SK-N-SH treated with all-trans-retinoic acid at 6 μM for 48 hours (cell line): ENCODE measurements at regions not wholly inside any gene's neighbourhood (a gene's known extent, or its start where the extent isn't known, plus 50 kb on each side); places are given as distances from the start of the nearest gene placed in this dataset.

Source experiments
- ESRRG ChIP-seq: fragments of 250-450 bp; sonication (Bioruptor Pico); IDR thresholded peaks from 2 replicates; pipeline ENCODE4 v1.6.1; 2021; ENCODE audit warnings: mild to moderate bottlenecking
- GLIS3 ChIP-seq: fragments of 250-450 bp; sonication (Bioruptor Pico); IDR thresholded peaks from 2 replicates; pipeline ENCODE4 v1.5.0; 2020; ENCODE audit warnings: mild to moderate bottlenecking, moderate library complexity
- PPARA ChIP-seq: fragments of 250-450 bp; sonication (Bioruptor Pico); IDR thresholded peaks from 2 replicates; pipeline ENCODE4 v1.5.0; 2020; ENCODE audit warnings: mild to moderate bottlenecking, borderline replicate concordance
- TF ChIP-seq, protein P1 (sequence below): fragments of 250-450 bp; sonication (Bioruptor Pico); IDR thresholded peaks from 2 replicates; pipeline ENCODE4 v1.5.0; 2020; ENCODE audit warnings: mild to moderate bottlenecking, moderate library complexity
- TF ChIP-seq, protein P2 (sequence below): fragments of 250-450 bp; sonication (Bioruptor Pico); IDR thresholded peaks from 2 replicates; pipeline ENCODE4 v1.8.0; 2021; ENCODE audit warnings: low read depth, mild to moderate bottlenecking, moderate library complexity, borderline replicate concordance
- TF ChIP-seq, protein P3 (sequence below): fragments of 250-450 bp; sonication (Bioruptor Pico); IDR thresholded peaks from 2 replicates; pipeline ENCODE4 v1.8.0; 2020; ENCODE audit warnings: mild to moderate bottlenecking, moderate library complexity, borderline replicate concordance

DNA sequence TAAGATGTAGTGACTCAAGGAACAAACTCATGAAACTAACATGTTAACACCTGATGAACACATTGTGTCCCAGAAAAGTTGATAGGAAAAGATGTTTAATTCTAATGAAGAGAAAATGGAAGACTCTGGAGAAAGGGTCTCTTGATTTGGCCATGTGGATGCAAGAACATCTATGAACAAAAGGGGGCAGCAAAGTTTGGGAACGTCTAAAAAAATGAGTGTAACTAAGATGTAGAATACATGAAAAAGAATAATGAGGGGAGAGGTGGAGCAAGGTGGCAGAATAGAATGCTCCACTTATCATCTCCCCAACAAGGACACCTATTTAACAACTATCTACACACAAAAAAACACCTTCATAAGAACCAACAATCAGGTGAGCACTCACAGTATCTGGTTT is 805.1 kb downstream of the TNS3 start:
- TF ChIP-seq GLIS3 (CRISPR knock-in tag) (no peak), ESRRG (CRISPR knock-in tag) (no peak), PPARA (CRISPR knock-in tag) (no peak)
- TF ChIP-seq, protein P1, sequence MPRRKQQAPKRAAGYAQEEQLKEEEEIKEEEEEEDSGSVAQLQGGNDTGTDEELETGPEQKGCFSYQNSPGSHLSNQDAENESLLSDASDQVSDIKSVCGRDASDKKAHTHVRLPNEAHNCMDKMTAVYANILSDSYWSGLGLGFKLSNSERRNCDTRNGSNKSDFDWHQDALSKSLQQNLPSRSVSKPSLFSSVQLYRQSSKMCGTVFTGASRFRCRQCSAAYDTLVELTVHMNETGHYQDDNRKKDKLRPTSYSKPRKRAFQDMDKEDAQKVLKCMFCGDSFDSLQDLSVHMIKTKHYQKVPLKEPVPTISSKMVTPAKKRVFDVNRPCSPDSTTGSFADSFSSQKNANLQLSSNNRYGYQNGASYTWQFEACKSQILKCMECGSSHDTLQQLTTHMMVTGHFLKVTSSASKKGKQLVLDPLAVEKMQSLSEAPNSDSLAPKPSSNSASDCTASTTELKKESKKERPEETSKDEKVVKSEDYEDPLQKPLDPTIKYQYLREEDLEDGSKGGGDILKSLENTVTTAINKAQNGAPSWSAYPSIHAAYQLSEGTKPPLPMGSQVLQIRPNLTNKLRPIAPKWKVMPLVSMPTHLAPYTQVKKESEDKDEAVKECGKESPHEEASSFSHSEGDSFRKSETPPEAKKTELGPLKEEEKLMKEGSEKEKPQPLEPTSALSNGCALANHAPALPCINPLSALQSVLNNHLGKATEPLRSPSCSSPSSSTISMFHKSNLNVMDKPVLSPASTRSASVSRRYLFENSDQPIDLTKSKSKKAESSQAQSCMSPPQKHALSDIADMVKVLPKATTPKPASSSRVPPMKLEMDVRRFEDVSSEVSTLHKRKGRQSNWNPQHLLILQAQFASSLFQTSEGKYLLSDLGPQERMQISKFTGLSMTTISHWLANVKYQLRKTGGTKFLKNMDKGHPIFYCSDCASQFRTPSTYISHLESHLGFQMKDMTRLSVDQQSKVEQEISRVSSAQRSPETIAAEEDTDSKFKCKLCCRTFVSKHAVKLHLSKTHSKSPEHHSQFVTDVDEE (CRISPR knock-in tag): no peak
- TF ChIP-seq, protein P2, sequence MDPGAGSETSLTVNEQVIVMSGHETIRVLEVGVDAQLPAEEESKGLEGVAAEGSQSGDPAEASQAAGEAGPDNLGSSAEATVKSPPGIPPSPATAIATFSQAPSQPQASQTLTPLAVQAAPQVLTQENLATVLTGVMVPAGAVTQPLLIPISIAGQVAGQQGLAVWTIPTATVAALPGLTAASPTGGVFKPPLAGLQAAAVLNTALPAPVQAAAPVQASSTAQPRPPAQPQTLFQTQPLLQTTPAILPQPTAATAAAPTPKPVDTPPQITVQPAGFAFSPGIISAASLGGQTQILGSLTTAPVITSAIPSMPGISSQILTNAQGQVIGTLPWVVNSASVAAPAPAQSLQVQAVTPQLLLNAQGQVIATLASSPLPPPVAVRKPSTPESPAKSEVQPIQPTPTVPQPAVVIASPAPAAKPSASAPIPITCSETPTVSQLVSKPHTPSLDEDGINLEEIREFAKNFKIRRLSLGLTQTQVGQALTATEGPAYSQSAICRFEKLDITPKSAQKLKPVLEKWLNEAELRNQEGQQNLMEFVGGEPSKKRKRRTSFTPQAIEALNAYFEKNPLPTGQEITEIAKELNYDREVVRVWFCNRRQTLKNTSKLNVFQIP (CRISPR knock-in tag): no peak
- TF ChIP-seq, protein P3, sequence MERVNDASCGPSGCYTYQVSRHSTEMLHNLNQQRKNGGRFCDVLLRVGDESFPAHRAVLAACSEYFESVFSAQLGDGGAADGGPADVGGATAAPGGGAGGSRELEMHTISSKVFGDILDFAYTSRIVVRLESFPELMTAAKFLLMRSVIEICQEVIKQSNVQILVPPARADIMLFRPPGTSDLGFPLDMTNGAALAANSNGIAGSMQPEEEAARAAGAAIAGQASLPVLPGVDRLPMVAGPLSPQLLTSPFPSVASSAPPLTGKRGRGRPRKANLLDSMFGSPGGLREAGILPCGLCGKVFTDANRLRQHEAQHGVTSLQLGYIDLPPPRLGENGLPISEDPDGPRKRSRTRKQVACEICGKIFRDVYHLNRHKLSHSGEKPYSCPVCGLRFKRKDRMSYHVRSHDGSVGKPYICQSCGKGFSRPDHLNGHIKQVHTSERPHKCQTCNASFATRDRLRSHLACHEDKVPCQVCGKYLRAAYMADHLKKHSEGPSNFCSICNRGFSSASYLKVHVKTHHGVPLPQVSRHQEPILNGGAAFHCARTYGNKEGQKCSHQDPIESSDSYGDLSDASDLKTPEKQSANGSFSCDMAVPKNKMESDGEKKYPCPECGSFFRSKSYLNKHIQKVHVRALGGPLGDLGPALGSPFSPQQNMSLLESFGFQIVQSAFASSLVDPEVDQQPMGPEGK (CRISPR knock-in tag): no peak
